ENCODE measurements at regions not wholly inside any gene's neighbourhood (a gene's known extent, or its start where the extent isn't known, plus 50 kb on each side); places are given as distances from the start of the nearest gene placed in this dataset.

DNA sequence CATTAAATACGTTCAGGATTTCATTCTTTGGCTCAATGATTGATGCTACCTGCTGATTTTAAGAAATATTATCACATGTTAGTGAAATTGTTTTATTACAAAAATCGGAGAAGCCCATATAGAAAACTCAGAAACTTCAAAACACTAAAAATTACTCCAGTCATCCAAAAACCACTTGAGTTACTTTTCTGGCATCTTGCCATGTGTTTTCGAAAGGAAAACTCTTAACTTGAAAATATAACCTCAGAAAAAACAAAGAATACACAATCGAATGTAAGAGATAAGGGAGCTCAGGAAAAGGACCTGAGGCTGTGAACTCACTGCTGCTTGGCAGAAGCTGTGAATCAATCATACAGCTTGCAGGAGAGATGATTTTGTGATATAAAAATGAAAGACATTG lies 151.3 kb upstream of the SLITRK3 start:
- DNase-seq (peak in 2 of 3 donors; percentile 39 to 58), ATAC-seq (ENCODE audit: insufficient read depth, low FRiP score) (no peak)
- Histone ChIP-seq H3K27me3 (ENCODE audit: control insufficient read depth in 3 of 3, insufficient read depth in 3 of 3, low read length in 2 of 3) (no peaks in the 10 kb centered on the region), H3K4me3 (no peak overlapping the region), H3K4me1 (ENCODE audit: control insufficient read depth in 5 of 5, insufficient read depth in 5 of 5, low read length in 5 of 5) (no peaks in the 10 kb centered on the region), H3K9me3 (ENCODE audit: control insufficient read depth in 4 of 4, insufficient read depth in 3 of 4, low read length in 3 of 4) (no peaks in the 10 kb centered on the region), H3K9ac (ENCODE audit: insufficient read depth in 1 of 2, low read length in 2 of 2) (no peak overlapping the region), H3K36me3 (ENCODE audit: control insufficient read depth in 4 of 4, insufficient read depth in 4 of 4, low read length in 4 of 4) (no peaks in the 10 kb centered on the region), H3K27ac (ENCODE audit: low read depth in 1 of 2, low read length in 1 of 2) (no peak overlapping the region)
- TF ChIP-seq, protein P1, sequence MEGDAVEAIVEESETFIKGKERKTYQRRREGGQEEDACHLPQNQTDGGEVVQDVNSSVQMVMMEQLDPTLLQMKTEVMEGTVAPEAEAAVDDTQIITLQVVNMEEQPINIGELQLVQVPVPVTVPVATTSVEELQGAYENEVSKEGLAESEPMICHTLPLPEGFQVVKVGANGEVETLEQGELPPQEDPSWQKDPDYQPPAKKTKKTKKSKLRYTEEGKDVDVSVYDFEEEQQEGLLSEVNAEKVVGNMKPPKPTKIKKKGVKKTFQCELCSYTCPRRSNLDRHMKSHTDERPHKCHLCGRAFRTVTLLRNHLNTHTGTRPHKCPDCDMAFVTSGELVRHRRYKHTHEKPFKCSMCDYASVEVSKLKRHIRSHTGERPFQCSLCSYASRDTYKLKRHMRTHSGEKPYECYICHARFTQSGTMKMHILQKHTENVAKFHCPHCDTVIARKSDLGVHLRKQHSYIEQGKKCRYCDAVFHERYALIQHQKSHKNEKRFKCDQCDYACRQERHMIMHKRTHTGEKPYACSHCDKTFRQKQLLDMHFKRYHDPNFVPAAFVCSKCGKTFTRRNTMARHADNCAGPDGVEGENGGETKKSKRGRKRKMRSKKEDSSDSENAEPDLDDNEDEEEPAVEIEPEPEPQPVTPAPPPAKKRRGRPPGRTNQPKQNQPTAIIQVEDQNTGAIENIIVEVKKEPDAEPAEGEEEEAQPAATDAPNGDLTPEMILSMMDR (IDR thresholded peaks at IDR 0.05; ENCODE audit: control extremely low read depth, extremely low read depth) = no peak
- WGBS, 2 donors = 22 to 38% methylated on average over 4 of the region's 4 CpGs

DNA sequence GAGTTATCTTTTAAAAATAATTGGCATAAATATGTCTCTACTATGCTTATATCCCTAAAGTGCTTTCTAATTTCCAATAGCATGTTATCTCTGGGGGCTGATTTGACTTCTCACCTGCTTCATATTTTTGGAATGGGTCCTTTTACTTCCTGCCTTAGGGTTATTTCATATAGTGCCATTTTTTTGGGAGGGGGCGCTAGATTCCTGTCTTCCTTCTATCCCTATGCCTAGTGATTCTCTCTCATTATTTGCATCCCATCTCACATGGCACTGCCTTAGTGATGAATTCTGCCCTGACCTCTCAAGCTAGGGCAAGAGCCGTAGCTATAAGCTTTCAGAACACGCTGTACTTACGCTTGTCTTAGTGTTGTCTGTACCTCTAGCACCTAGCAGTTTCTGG lies 150.3 kb upstream of the SLITRK3 start:
- ATAC-seq (ENCODE audit: insufficient read depth, low FRiP score) (no peak), DNase-seq (no peak)
- H3K4me3 ChIP-seq = no peak overlapping the region
- WGBS, 2 donors = 87 to 89% methylated on average over 4 of the region's 4 CpGs
- H3K4me1 ChIP-seq (ENCODE audit: control insufficient read depth in 5 of 5, insufficient read depth in 5 of 5, low read length in 5 of 5) = no peaks in the 10 kb centered on the region
- H3K9me3 ChIP-seq (ENCODE audit: control insufficient read depth in 4 of 4, insufficient read depth in 3 of 4, low read length in 3 of 4) = no peaks in the 10 kb centered on the region
- H3K27ac ChIP-seq (ENCODE audit: low read depth in 1 of 2, low read length in 1 of 2) = no peak overlapping the region
- no peaks in the 10 kb centered on the region for H3K36me3 ChIP-seq (ENCODE audit: control insufficient read depth in 4 of 4, insufficient read depth in 4 of 4, low read length in 4 of 4)
- H3K9ac ChIP-seq (ENCODE audit: insufficient read depth in 1 of 2, low read length in 2 of 2) = no peak overlapping the region
- TF ChIP-seq, protein P1 (IDR thresholded peaks at IDR 0.05; ENCODE audit: control extremely low read depth, extremely low read depth) = no peak
- no peaks in the 10 kb centered on the region for H3K27me3 ChIP-seq (ENCODE audit: control insufficient read depth in 3 of 3, insufficient read depth in 3 of 3, low read length in 2 of 3)

DNA sequence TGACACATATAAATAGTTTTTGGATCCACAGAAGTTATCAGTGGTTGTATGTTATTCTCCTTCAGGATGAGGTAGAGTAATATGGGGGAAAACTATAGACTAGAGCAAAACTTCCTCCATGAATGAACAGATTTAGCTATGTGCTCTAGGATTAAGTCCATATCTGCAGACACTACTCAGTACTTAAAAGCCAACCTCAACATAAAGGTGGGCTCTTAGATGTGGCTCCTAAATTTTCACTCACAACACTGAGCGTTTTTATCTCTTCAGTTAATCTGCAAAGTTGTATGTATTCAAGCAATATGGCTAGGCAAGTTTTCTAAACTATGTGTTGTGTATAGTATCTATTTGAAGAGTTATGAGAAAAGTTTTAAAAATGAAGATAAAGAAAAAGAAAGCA lies 147.0 kb upstream of the SLITRK3 start:
- Histone ChIP-seq H3K27ac (ENCODE audit: low read depth in 1 of 2, low read length in 1 of 2) (no peak overlapping the region), H3K27me3 (ENCODE audit: control insufficient read depth in 3 of 3, insufficient read depth in 3 of 3, low read length in 2 of 3) (no peaks in the 10 kb centered on the region), H3K4me1 (ENCODE audit: control insufficient read depth in 5 of 5, insufficient read depth in 5 of 5, low read length in 5 of 5) (no peaks in the 10 kb centered on the region), H3K36me3 (ENCODE audit: control insufficient read depth in 4 of 4, insufficient read depth in 4 of 4, low read length in 4 of 4) (no peaks in the 10 kb centered on the region), H3K9me3 (ENCODE audit: control insufficient read depth in 4 of 4, insufficient read depth in 3 of 4, low read length in 3 of 4) (no peaks in the 10 kb centered on the region), H3K4me3 (no peak overlapping the region), H3K9ac (ENCODE audit: insufficient read depth in 1 of 2, low read length in 2 of 2) (no peak overlapping the region)
- 89 to 91% methylated on average over 1 of the region's 1 CpG for WGBS, 2 donors
- TF ChIP-seq, protein P1 (IDR thresholded peaks at IDR 0.05; ENCODE audit: control extremely low read depth, extremely low read depth) = no peak
- ATAC-seq (ENCODE audit: insufficient read depth, low FRiP score) = no peak
- no peak for DNase-seq

DNA sequence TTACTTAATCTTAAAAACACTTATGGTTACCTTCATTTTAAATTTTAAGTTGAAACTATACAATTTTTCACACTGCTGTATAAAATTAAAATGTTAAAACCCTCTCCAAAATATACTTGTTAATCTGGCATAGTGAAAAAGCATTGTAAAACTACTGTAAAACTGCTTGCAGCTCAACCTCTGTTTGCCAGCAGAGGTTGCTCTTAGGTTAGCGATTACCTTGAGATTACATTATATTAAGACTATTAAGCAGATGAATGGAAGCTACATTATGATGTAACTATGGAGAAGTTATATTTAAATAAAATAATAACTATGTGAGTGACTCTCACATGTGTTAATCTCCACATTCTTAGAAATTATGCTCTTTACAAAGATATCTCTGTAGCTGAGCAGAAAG lies 143.6 kb upstream of the SLITRK3 start:
- Histone ChIP-seq H3K27ac (ENCODE audit: low read depth in 1 of 2, low read length in 1 of 2) (no peak overlapping the region), H3K27me3 (ENCODE audit: control insufficient read depth in 3 of 3, insufficient read depth in 3 of 3, low read length in 2 of 3) (no peaks in the 10 kb centered on the region), H3K4me1 (ENCODE audit: control insufficient read depth in 5 of 5, insufficient read depth in 5 of 5, low read length in 5 of 5) (no peaks in the 10 kb centered on the region), H3K9me3 (ENCODE audit: control insufficient read depth in 4 of 4, insufficient read depth in 3 of 4, low read length in 3 of 4) (no peaks in the 10 kb centered on the region), H3K4me3 (no peak overlapping the region), H3K36me3 (ENCODE audit: control insufficient read depth in 4 of 4, insufficient read depth in 4 of 4, low read length in 4 of 4) (no peaks in the 10 kb centered on the region), H3K9ac (ENCODE audit: insufficient read depth in 1 of 2, low read length in 2 of 2) (no peak overlapping the region)
- DNase-seq (peak in 2 of 3 donors; percentile 53 to 71), ATAC-seq (ENCODE audit: insufficient read depth, low FRiP score) (no peak)
- WGBS, 2 donors = 63 to 69% methylated on average over 1 of the region's 1 CpG
- TF ChIP-seq, protein P1 (IDR thresholded peaks at IDR 0.05; ENCODE audit: control extremely low read depth, extremely low read depth) = no peak
